GM10266 (cell line): ENCODE measurements at regions not wholly inside any gene's neighbourhood (a gene's known extent, or its start where the extent isn't known, plus 50 kb on each side); places are given as distances from the start of the nearest gene placed in this dataset.

Experiments used
- DNase-seq: peaks from one replicate; pipeline ENCODE4 v3.0.0; 2012; ENCODE audit errors: extremely low spot score
- CTCF ChIP-seq: IDR thresholded peaks from 2 replicates; pipeline ENCODE4 v1.5.1; 2012; ENCODE audit warnings: mild to moderate bottlenecking, low read depth; ENCODE audit not compliant: control insufficient read depth, insufficient read depth; ENCODE audit errors: missing control alignments

GRCh38 chr18:2201036-2201600, 370.2 kb downstream of the METTL4 start:
- TF ChIP-seq CTCF: no peak
- no peak for DNase-seq

- DNase-seq: no peak
- no peak for TF ChIP-seq CTCF
Measured at GRCh38 chr18:2204736-2205135, 366.6 kb downstream of the METTL4 start.

GRCh38 chr18:2207294-2207693, 364.0 kb downstream of the METTL4 start:
- no peak for DNase-seq
- no peak for TF ChIP-seq CTCF

- DNase-seq: no peak
- TF ChIP-seq CTCF: no peak
Measured at GRCh38 chr18:2212598-2213205, 358.6 kb downstream of the METTL4 start.

GRCh38 chr18:2213905-2214304, 357.4 kb downstream of the METTL4 start:
- TF ChIP-seq CTCF: no peak
- no peak for DNase-seq

GRCh38 chr18:2217356-2217755, 353.9 kb downstream of the METTL4 start:
- no peak for DNase-seq
- TF ChIP-seq CTCF: no peak

- no peak for TF ChIP-seq CTCF
- DNase-seq: no peak
Measured at GRCh38 chr18:2218101-2218500, 353.2 kb downstream of the METTL4 start.
